ENCODE measurements at regions not wholly inside any gene's neighbourhood (a gene's known extent, or its start where the extent isn't known, plus 50 kb on each side); places are given as distances from the start of the nearest gene placed in this dataset.

- H3K9ac ChIP-seq (ENCODE audit: low read length) = no peak overlapping the region
- no peak overlapping the region for H3K4me3 ChIP-seq (ENCODE audit: low read length)
- no peak overlapping the region for H3K27ac ChIP-seq (ENCODE audit: low read length)
- H3K36me3 ChIP-seq (ENCODE audit: control insufficient read depth, low read depth, low read length) = no peaks in the 10 kb centered on the region
- no peaks in the 10 kb centered on the region for H3K4me1 ChIP-seq (ENCODE audit: control insufficient read depth, low read depth, low read length)
- H3K27me3 ChIP-seq (ENCODE audit: control insufficient read depth, insufficient read depth, low read length) = no peaks in the 10 kb centered on the region
- H3K9me3 ChIP-seq (ENCODE audit: control insufficient read depth, low read depth, low read length) = peaks cover 8% of the 10 kb centered on the region
These were observed 430.9 kb downstream of the BCKDHB start for GRCh38 chr6:80537118-80537972.

DNA sequence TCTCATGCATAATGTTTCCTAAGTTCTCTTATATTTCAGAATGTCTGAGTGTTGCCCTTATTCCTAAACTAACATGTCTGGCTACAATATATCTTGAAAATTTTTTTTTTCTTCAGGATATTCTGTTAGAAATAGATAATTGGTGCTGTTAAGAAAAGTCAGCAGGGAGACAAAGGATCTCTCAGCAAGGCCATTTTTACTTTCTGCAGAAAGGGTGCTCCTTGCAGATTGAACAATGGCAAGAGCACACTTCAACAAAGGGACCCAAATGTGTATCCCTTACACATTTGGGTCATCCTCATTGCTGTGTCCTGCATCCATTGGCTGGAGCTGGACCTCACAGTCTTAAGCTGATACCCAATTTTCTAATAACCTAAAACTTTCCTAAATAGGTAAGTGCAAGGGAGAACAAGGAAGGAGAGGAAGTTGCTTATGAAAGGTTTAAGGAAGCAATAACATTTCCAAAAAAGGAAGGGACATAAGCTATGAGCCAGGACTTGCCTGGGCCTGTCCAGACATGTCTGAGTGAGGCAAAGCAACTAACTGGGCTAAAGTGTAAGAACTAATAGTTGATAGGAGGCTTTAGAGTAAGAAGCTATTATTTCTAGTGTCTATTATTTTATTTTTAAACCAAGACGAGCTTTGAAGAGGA, 429.6 kb downstream of the BCKDHB start:
- H3K27me3 ChIP-seq (ENCODE audit: control insufficient read depth, insufficient read depth, low read length) = no peaks in the 10 kb centered on the region
- H3K27ac ChIP-seq (ENCODE audit: low read length) = no peak overlapping the region
- H3K9me3 ChIP-seq (ENCODE audit: control insufficient read depth, low read depth, low read length) = peaks cover 8% of the 10 kb centered on the region
- no peaks in the 10 kb centered on the region for H3K36me3 ChIP-seq (ENCODE audit: control insufficient read depth, low read depth, low read length)
- no peaks in the 10 kb centered on the region for H3K4me1 ChIP-seq (ENCODE audit: control insufficient read depth, low read depth, low read length)
- no peak overlapping the region for H3K4me3 ChIP-seq (ENCODE audit: low read length)
- H3K9ac ChIP-seq (ENCODE audit: low read length) = no peak overlapping the region

- H3K4me3 ChIP-seq (ENCODE audit: low read length) = no peak overlapping the region
- peaks cover 8% of the 10 kb centered on the region for H3K9me3 ChIP-seq (ENCODE audit: control insufficient read depth, low read depth, low read length)
- H3K27ac ChIP-seq (ENCODE audit: low read length) = no peak overlapping the region
- H3K9ac ChIP-seq (ENCODE audit: low read length) = no peak overlapping the region
- H3K36me3 ChIP-seq (ENCODE audit: control insufficient read depth, low read depth, low read length) = no peaks in the 10 kb centered on the region
- H3K4me1 ChIP-seq (ENCODE audit: control insufficient read depth, low read depth, low read length) = no peaks in the 10 kb centered on the region
- no peaks in the 10 kb centered on the region for H3K27me3 ChIP-seq (ENCODE audit: control insufficient read depth, insufficient read depth, low read length)
These were observed 425.5 kb downstream of the BCKDHB start for GRCh38 chr6:80531681-80532619.

- H3K4me3 ChIP-seq (ENCODE audit: low read length) = no peak overlapping the region
- H3K27ac ChIP-seq (ENCODE audit: low read length) = no peak overlapping the region
- no peaks in the 10 kb centered on the region for H3K27me3 ChIP-seq (ENCODE audit: control insufficient read depth, insufficient read depth, low read length)
- H3K9me3 ChIP-seq (ENCODE audit: control insufficient read depth, low read depth, low read length) = no peaks in the 10 kb centered on the region
- H3K9ac ChIP-seq (ENCODE audit: low read length) = no peak overlapping the region
- no peaks in the 10 kb centered on the region for H3K36me3 ChIP-seq (ENCODE audit: control insufficient read depth, low read depth, low read length)
- no peaks in the 10 kb centered on the region for H3K4me1 ChIP-seq (ENCODE audit: control insufficient read depth, low read depth, low read length)
These were observed 423.6 kb downstream of the BCKDHB start for GRCh38 chr6:80530103-80530502.

DNA sequence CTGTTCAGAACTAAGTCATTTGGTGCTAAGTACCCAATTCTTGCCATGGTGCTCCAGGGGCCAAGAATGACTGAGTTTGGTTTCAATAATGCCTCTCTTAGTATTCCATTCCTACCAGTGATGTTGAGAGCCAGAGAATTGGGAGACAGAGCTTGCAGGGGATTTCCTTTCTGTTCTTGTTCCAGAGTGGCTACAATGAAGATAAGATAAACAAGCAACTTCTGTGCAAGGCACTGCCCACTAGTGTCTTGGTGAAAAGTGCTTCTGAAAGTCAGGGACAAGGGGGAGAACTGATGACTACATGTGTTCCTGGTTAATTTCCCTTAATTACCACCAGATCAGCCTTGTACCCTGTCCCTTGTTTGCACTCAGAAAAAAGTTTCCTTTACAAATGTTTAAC, 421.6 kb downstream of the BCKDHB start:
- peaks cover 10% of the 10 kb centered on the region for H3K4me1 ChIP-seq (ENCODE audit: control insufficient read depth, low read depth, low read length)
- H3K27me3 ChIP-seq (ENCODE audit: control insufficient read depth, insufficient read depth, low read length) = no peaks in the 10 kb centered on the region
- no peaks in the 10 kb centered on the region for H3K36me3 ChIP-seq (ENCODE audit: control insufficient read depth, low read depth, low read length)
- no peak overlapping the region for H3K9ac ChIP-seq (ENCODE audit: low read length)
- no peak overlapping the region for H3K4me3 ChIP-seq (ENCODE audit: low read length)
- no peaks in the 10 kb centered on the region for H3K9me3 ChIP-seq (ENCODE audit: control insufficient read depth, low read depth, low read length)
- H3K27ac ChIP-seq (ENCODE audit: low read length) = no peak overlapping the region

DNA sequence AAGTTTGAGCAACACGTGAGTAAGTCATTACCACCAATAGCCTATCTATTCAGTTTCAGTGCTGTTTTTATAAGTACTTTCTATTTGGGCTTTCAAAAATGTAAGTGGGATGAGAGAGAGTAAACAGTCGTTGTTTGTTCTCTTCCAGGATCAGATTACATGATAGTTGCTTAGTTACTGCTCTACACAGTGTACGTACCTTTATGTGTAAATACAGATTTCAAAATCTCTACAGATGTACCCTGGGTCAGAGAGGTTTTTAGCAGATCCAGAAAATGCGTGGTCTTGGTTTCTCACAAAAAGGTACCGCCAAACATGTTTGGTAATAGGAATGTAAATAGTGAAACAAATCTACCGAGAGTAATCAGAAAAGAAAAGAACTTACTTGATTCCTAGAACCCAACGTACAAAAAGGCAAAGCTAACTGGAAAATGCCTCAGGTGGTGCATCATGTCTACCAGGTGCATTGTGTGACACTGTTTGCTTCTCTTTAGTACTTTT, 421.1 kb downstream of the BCKDHB start:
- Histone ChIP-seq H3K27ac (ENCODE audit: low read length) (no peak overlapping the region), H3K4me1 (ENCODE audit: control insufficient read depth, low read depth, low read length) (peaks cover 12% of the 10 kb centered on the region), H3K4me3 (ENCODE audit: low read length) (no peak overlapping the region), H3K36me3 (ENCODE audit: control insufficient read depth, low read depth, low read length) (no peaks in the 10 kb centered on the region), H3K9ac (ENCODE audit: low read length) (no peak overlapping the region), H3K9me3 (ENCODE audit: control insufficient read depth, low read depth, low read length) (no peaks in the 10 kb centered on the region), H3K27me3 (ENCODE audit: control insufficient read depth, insufficient read depth, low read length) (no peaks in the 10 kb centered on the region)

DNA sequence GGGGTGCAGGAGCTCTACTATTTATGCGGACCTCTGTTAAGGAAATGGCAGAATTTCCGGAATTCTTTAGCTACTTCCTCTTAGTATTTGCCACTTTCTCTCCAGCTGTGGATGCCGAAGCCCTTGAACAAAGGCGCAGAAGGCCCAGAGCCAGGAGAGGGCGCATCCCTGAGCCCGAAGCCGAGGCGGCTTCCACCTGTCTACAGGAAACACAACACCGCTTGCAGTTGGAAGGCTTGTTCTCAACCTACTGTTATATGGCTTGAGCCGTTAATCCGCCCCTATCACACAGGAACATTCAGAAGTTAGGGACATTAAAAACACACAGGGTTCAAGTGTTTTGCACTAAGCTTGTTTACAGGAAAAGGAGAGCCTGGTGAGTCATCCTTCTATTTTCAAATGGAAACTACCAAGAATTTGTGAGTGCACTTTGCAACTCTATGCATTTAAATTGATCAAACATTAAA, 417.1 kb downstream of the BCKDHB start:
- no peak overlapping the region for H3K4me3 ChIP-seq (ENCODE audit: low read length)
- peaks cover 15% of the 10 kb centered on the region for H3K4me1 ChIP-seq (ENCODE audit: control insufficient read depth, low read depth, low read length)
- no peaks in the 10 kb centered on the region for H3K9me3 ChIP-seq (ENCODE audit: control insufficient read depth, low read depth, low read length)
- no peaks in the 10 kb centered on the region for H3K36me3 ChIP-seq (ENCODE audit: control insufficient read depth, low read depth, low read length)
- H3K9ac ChIP-seq (ENCODE audit: low read length) = no peak overlapping the region
- no peaks in the 10 kb centered on the region for H3K27me3 ChIP-seq (ENCODE audit: control insufficient read depth, insufficient read depth, low read length)
- no peak overlapping the region for H3K27ac ChIP-seq (ENCODE audit: low read length)

DNA sequence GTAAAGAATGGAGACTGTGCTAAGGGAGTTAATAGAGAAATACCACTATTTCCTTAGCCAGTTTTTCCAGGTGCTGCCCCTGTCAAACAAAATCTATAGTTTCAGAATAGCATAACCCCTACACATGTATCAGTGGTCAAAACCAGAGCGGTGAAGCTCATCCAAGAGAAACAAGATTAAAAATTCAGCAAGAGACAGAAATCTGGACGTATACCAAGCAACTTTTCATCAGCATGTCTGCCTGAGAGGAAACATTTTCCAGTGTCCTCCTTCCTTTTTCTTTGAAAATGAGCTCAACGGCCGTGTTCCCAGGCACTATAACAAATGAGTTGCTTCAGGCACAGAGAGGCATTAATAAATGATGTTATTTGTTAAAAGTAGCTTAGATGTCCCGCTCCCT, 416.5 kb downstream of the BCKDHB start:
- no peak overlapping the region for H3K9ac ChIP-seq (ENCODE audit: low read length)
- peaks cover 15% of the 10 kb centered on the region for H3K4me1 ChIP-seq (ENCODE audit: control insufficient read depth, low read depth, low read length)
- H3K27me3 ChIP-seq (ENCODE audit: control insufficient read depth, insufficient read depth, low read length) = no peaks in the 10 kb centered on the region
- H3K36me3 ChIP-seq (ENCODE audit: control insufficient read depth, low read depth, low read length) = no peaks in the 10 kb centered on the region
- no peaks in the 10 kb centered on the region for H3K9me3 ChIP-seq (ENCODE audit: control insufficient read depth, low read depth, low read length)
- no peak overlapping the region for H3K4me3 ChIP-seq (ENCODE audit: low read length)
- no peak overlapping the region for H3K27ac ChIP-seq (ENCODE audit: low read length)

GRCh38 chr6:80522576-80522975, 416.1 kb downstream of the BCKDHB start:
- H3K9ac ChIP-seq (ENCODE audit: low read length) = no peak overlapping the region
- H3K4me1 ChIP-seq (ENCODE audit: control insufficient read depth, low read depth, low read length) = peaks cover 17% of the 10 kb centered on the region
- no peak overlapping the region for H3K4me3 ChIP-seq (ENCODE audit: low read length)
- no peaks in the 10 kb centered on the region for H3K36me3 ChIP-seq (ENCODE audit: control insufficient read depth, low read depth, low read length)
- no peaks in the 10 kb centered on the region for H3K27me3 ChIP-seq (ENCODE audit: control insufficient read depth, insufficient read depth, low read length)
- no peak overlapping the region for H3K27ac ChIP-seq (ENCODE audit: low read length)
- H3K9me3 ChIP-seq (ENCODE audit: control insufficient read depth, low read depth, low read length) = no peaks in the 10 kb centered on the region

- H3K27me3 ChIP-seq (ENCODE audit: control insufficient read depth, insufficient read depth, low read length) = no peaks in the 10 kb centered on the region
- no peaks in the 10 kb centered on the region for H3K36me3 ChIP-seq (ENCODE audit: control insufficient read depth, low read depth, low read length)
- no peak overlapping the region for H3K9ac ChIP-seq (ENCODE audit: low read length)
- no peaks in the 10 kb centered on the region for H3K9me3 ChIP-seq (ENCODE audit: control insufficient read depth, low read depth, low read length)
- peaks cover 26% of the 10 kb centered on the region for H3K4me1 ChIP-seq (ENCODE audit: control insufficient read depth, low read depth, low read length)
- H3K4me3 ChIP-seq (ENCODE audit: low read length) = no peak overlapping the region
- no peak overlapping the region for H3K27ac ChIP-seq (ENCODE audit: low read length)
These were observed 413.5 kb downstream of the BCKDHB start for GRCh38 chr6:80519811-80520594.

Data from iPS-18a (cell line).